ENCODE measurements at regions not wholly inside any gene's neighbourhood (a gene's known extent, or its start where the extent isn't known, plus 50 kb on each side); places are given as distances from the start of the nearest gene placed in this dataset.

- TF ChIP-seq CTCF (IDR thresholded peaks at IDR 0.05; ENCODE audit: low read depth, low read length) (no peak), POLR2A (IDR thresholded peaks at IDR 0.05; ENCODE audit: extremely low read depth, insufficient read length) (no peak), MAX (IDR thresholded peaks at IDR 0.05; ENCODE audit: low read depth, low read length) (no peak)
Measured at GRCh38 chr14:105913221-105913620, 386.8 kb downstream of the TMEM121 start.

Data from NB4 (cell line).